ENCODE measurements at regions not wholly inside any gene's neighbourhood (a gene's known extent, or its start where the extent isn't known, plus 50 kb on each side); places are given as distances from the start of the nearest gene placed in this dataset.
"Not testable (repeated sequence)": the region's sequence is repeated elsewhere in the genome, so short reads cannot be mapped to it uniquely, and the experiment has no call there.

GRCh38 chr12:20128928-20129327 lies 239.4 kb upstream of the PDE3A start:
- no peak for DNase-seq (ENCODE audit: low read depth)

GRCh38 chr12:20132818-20133217 lies 235.5 kb upstream of the PDE3A start:
- DNase-seq (ENCODE audit: low read depth) = no peak

- DNase-seq (ENCODE audit: low read depth) = no peak
These were observed 233.7 kb upstream of the PDE3A start for GRCh38 chr12:20134652-20135051.

- no peak for DNase-seq (ENCODE audit: low read depth)
These were observed 227.6 kb upstream of the PDE3A start for GRCh38 chr12:20140751-20141150.

GRCh38 chr12:20142316-20142715 lies 226.0 kb upstream of the PDE3A start:
- DNase-seq (ENCODE audit: low read depth) = no peak

GRCh38 chr12:20142956-20143355 lies 225.4 kb upstream of the PDE3A start:
- no peak for DNase-seq (ENCODE audit: low read depth)

- DNase-seq (ENCODE audit: low read depth) = no peak
These were observed 224.0 kb upstream of the PDE3A start for GRCh38 chr12:20144341-20144740.

- DNase-seq (ENCODE audit: low read depth) = no peak
These were observed 220.1 kb upstream of the PDE3A start for GRCh38 chr12:20148241-20148640.

- no peak for DNase-seq (ENCODE audit: low read depth)
These were observed 217.4 kb upstream of the PDE3A start for GRCh38 chr12:20150835-20151422.

- DNase-seq (ENCODE audit: low read depth) = no peak
These were observed 214.3 kb upstream of the PDE3A start for GRCh38 chr12:20154052-20154451.

- DNase-seq (ENCODE audit: low read depth) = no peak
These were observed 213.0 kb upstream of the PDE3A start for GRCh38 chr12:20155374-20155773.

GRCh38 chr12:20160899-20161298 lies 207.4 kb upstream of the PDE3A start:
- DNase-seq (ENCODE audit: low read depth) = not testable (repeated sequence)

GRCh38 chr12:20174528-20175175 lies 193.7 kb upstream of the PDE3A start:
- no peak for DNase-seq (ENCODE audit: low read depth)

GRCh38 chr12:20175704-20176388 lies 192.5 kb upstream of the PDE3A start:
- no peak for DNase-seq (ENCODE audit: low read depth)

- no peak for DNase-seq (ENCODE audit: low read depth)
These were observed 186.7 kb upstream of the PDE3A start for GRCh38 chr12:20181416-20182180.

GRCh38 chr12:20183563-20183962 lies 184.8 kb upstream of the PDE3A start:
- no peak for DNase-seq (ENCODE audit: low read depth)

GRCh38 chr12:20184514-20184913 lies 183.8 kb upstream of the PDE3A start:
- no peak for DNase-seq (ENCODE audit: low read depth)

GRCh38 chr12:20187456-20187855 lies 180.9 kb upstream of the PDE3A start:
- DNase-seq (ENCODE audit: low read depth) = no peak

GRCh38 chr12:20188930-20189653 lies 179.2 kb upstream of the PDE3A start:
- no peak for DNase-seq (ENCODE audit: low read depth)

GRCh38 chr12:20189767-20190166 lies 178.6 kb upstream of the PDE3A start:
- DNase-seq (ENCODE audit: low read depth) = no peak

- peak; percentile 7 for DNase-seq (ENCODE audit: low read depth)
These were observed 174.2 kb upstream of the PDE3A start for GRCh38 chr12:20194171-20194570.

GRCh38 chr12:20196767-20197166 lies 171.6 kb upstream of the PDE3A start:
- no peak for DNase-seq (ENCODE audit: low read depth)

Data from GM04503 (cell line).